ENCODE measurements at regions not wholly inside any gene's neighbourhood (a gene's known extent, or its start where the extent isn't known, plus 50 kb on each side); places are given as distances from the start of the nearest gene placed in this dataset.

DNA sequence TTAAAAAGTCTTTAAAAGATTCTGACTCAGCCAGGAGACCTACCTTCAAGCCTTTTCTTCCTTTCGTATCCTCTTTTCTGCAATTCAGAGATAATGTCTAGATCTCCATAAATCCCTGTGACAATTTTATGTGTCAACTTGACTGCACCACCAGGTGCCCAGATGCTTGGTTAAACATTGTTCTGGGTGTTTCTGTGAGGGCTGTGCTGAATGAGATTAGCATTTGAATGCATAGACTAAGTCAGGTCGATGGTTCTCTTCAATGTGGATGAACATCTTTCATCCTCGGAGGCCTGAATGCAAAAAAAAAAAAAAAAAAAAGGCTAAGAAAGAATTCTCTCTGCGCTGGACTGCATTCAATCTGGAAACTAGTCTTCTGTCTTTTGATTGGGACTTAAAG, 1082.7 kb downstream of the NLGN4X start:
- Histone ChIP-seq H3K9me3 (replicated peaks; ENCODE audit: control insufficient read depth, insufficient read depth, low read depth, low read length) (no peaks in the 10 kb centered on the region), H3K9ac (ENCODE audit: insufficient read depth in 1 of 2, low read depth in 2 of 2, low read length in 2 of 2) (no peak overlapping the region), H3K79me2 (ENCODE audit: control insufficient read depth, insufficient read depth, low read length) (no peaks in the 10 kb centered on the region), H3K4me1 (replicated peaks in 1 of 2; ENCODE audit: control insufficient read depth in 2 of 2, insufficient read depth in 2 of 2, low read length in 2 of 2) (no peaks in the 10 kb centered on the region), H3K4me2 (ENCODE audit: insufficient read depth, low read length) (no peak overlapping the region), H3K27me3 (ENCODE audit: control insufficient read depth in 2 of 2, insufficient read depth in 2 of 2, low read length in 2 of 2) (no peaks in the 10 kb centered on the region), H3K4me3 (no peak overlapping the region), H3K27ac (ENCODE audit: extremely low read depth, low read depth, low read length) (no peak overlapping the region), H3K9me1 (ENCODE audit: control insufficient read depth, insufficient read depth, low read length) (no peaks in the 10 kb centered on the region), H2AFZ (ENCODE audit: low read depth, low read length) (no peak overlapping the region), H4K20me1 (replicated peaks; ENCODE audit: control insufficient read depth, insufficient read depth, low read length) (no peaks in the 10 kb centered on the region), H3K36me3 (ENCODE audit: control insufficient read depth, insufficient read depth, low read length) (no peaks in the 10 kb centered on the region)
- no peak for TF ChIP-seq MGA (IDR thresholded peaks at IDR 0.05)
- intact Hi-C loops (cut with micrococcal nuclease) (no loop called here), in situ Hi-C loops (cut with MboI) (no loop called here)
- DNase-seq (ENCODE audit: extremely low read depth in 1 of 4, low spot score in 3 of 4) = no peak
- 0% methylated on average over 3 of the region's 4 CpGs for WGBS (ENCODE audit: insufficient coverage, low coverage, missing lambda C conversion rate)
- ATAC-seq = no peak
- CTCF ChIA-PET (ENCODE audit: low intra/inter-chr PET ratio) = no interaction called here
- no peak for FAIRE-seq
- BruUV-seq (replicated peaks) = no TSS peak
- POLR2A ChIA-PET = no interaction called here
